ENCODE measurements at regions not wholly inside any gene's neighbourhood (a gene's known extent, or its start where the extent isn't known, plus 50 kb on each side); places are given as distances from the start of the nearest gene placed in this dataset.

DNA sequence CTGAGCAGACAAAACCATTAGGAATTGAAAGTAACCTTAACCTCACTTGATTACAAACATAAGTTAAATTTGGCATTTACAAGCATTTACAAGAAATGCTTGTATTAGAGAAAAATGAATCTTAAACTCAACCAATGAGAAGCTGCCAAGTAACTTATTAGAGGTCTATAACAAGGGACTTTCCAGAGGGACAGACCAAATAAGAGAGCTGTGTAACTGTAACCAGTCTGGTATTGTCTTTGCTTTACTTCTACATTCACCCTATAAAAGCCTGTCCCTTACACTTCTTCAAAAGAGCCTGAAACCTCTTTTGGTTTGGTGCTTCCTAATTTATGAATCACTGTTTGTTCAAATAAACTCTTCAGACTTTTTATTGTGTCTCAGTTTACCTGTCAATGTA lies 450.0 kb upstream of the FAR2 start:
- DNase-seq (ENCODE audit: low read depth): peak; percentile 8
- TF ChIP-seq, protein P1, sequence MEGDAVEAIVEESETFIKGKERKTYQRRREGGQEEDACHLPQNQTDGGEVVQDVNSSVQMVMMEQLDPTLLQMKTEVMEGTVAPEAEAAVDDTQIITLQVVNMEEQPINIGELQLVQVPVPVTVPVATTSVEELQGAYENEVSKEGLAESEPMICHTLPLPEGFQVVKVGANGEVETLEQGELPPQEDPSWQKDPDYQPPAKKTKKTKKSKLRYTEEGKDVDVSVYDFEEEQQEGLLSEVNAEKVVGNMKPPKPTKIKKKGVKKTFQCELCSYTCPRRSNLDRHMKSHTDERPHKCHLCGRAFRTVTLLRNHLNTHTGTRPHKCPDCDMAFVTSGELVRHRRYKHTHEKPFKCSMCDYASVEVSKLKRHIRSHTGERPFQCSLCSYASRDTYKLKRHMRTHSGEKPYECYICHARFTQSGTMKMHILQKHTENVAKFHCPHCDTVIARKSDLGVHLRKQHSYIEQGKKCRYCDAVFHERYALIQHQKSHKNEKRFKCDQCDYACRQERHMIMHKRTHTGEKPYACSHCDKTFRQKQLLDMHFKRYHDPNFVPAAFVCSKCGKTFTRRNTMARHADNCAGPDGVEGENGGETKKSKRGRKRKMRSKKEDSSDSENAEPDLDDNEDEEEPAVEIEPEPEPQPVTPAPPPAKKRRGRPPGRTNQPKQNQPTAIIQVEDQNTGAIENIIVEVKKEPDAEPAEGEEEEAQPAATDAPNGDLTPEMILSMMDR (IDR thresholded peaks at IDR 0.05; ENCODE audit: insufficient read depth, low read length): no peak
- no peak overlapping the region for H3K4me3 ChIP-seq (ENCODE audit: low read depth, low read length)

DNA sequence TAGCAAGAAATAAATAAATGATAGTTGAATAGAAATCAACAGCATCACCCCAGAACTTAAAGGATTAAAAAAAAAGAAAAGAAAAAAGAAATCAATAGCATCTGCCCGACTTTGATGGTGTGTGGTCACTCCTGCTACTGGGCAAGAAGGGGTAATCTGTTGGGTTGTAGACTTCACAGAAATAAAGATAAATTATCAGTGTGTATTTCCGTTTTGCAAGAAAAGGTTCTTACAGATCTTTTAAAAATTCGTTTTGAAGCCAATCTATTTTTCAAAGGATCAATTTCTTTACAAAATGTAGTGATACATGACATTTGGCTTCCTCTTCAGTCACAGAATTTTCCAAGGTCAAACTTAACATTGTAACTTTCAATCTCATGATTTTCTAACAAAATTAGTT lies 448.9 kb upstream of the FAR2 start:
- TF ChIP-seq, protein P1 (IDR thresholded peaks at IDR 0.05; ENCODE audit: insufficient read depth, low read length): no peak
- H3K4me3 ChIP-seq (ENCODE audit: low read depth, low read length): no peak overlapping the region
- DNase-seq (ENCODE audit: low read depth): no peak

- H3K4me3 ChIP-seq (ENCODE audit: low read depth, low read length): no peak overlapping the region
- peak; percentile 46 for DNase-seq (ENCODE audit: low read depth)
- TF ChIP-seq, protein P1 (IDR thresholded peaks at IDR 0.05; ENCODE audit: insufficient read depth, low read length): no peak
Observed at GRCh38 chr12:28704477-28705169, 444.5 kb upstream of the FAR2 start.

GRCh38 chr12:28708918-28709371 lies 440.1 kb upstream of the FAR2 start:
- TF ChIP-seq, protein P1 (IDR thresholded peaks at IDR 0.05; ENCODE audit: insufficient read depth, low read length): peak; percentile 12
- peak; percentile 78 for DNase-seq (ENCODE audit: low read depth)
- H3K4me3 ChIP-seq (ENCODE audit: low read depth, low read length): no peak overlapping the region

GRCh38 chr12:28709986-28710685 lies 438.9 kb upstream of the FAR2 start:
- no peak for DNase-seq (ENCODE audit: low read depth)

GRCh38 chr12:28710882-28711281 lies 438.2 kb upstream of the FAR2 start:
- peak; percentile 80 for DNase-seq (ENCODE audit: low read depth)
- H3K4me3 ChIP-seq (ENCODE audit: low read depth, low read length): no peak overlapping the region
- TF ChIP-seq, protein P1 (IDR thresholded peaks at IDR 0.05; ENCODE audit: insufficient read depth, low read length): no peak

More at GRCh38 chr12:28709986-28710685, 438.9 kb upstream of the FAR2 start:
- H3K4me3 ChIP-seq (ENCODE audit: low read depth, low read length): no peak overlapping the region
- TF ChIP-seq, protein P1 (IDR thresholded peaks at IDR 0.05; ENCODE audit: insufficient read depth, low read length): no peak
